Liver (tissue), 8 donors: ENCODE measurements at regions not wholly inside any gene's neighbourhood (a gene's known extent, or its start where the extent isn't known, plus 50 kb on each side); places are given as distances from the start of the nearest gene placed in this dataset.

ENCODE experiments used
- DNase-seq: peaks from one replicate; pipeline ENCODE4 v3.0.0-alpha.2; 2017; ENCODE audit warnings: low spot score
- H3K27ac ChIP-seq, 2 donors: one replicate each; pipeline ENCODE4 v1.7.0; 2013; ENCODE audit warnings: inconsistent platforms in 2 of 2, low read length in 2 of 2, control low read depth in 1 of 2, low read depth in 1 of 2, mild to moderate bottlenecking in 1 of 2
- H3K27me3 ChIP-seq, 4 donors: one replicate each; pipeline versions ENCODE4 v1.6.1 to v1.7.0; 2013; ENCODE audit warnings: low read length in 3 of 4, inconsistent platforms in 1 of 4, mild to moderate bottlenecking in 1 of 4, moderate library complexity in 1 of 4; ENCODE audit not compliant: control insufficient read depth in 4 of 4, insufficient read depth in 4 of 4
- H3K36me3 ChIP-seq, 4 donors: one replicate each; pipeline versions ENCODE4 v1.6.1 to v1.7.0; 2013; ENCODE audit warnings: low read length in 3 of 4, mild to moderate bottlenecking in 3 of 4, low read depth in 1 of 4, moderate library complexity in 1 of 4; ENCODE audit not compliant: control insufficient read depth in 4 of 4, insufficient read depth in 3 of 4
- H3K4me1 ChIP-seq, 4 donors: one replicate each; pipeline versions ENCODE4 v1.6.1 to v1.7.0; 2013; ENCODE audit warnings: low read length in 3 of 4, mild to moderate bottlenecking in 3 of 4, moderate library complexity in 1 of 4; ENCODE audit not compliant: control insufficient read depth in 4 of 4, insufficient read depth in 4 of 4
- H3K4me3 ChIP-seq, 3 donors: one replicate each; pipeline versions ENCODE4 v1.6.1 to v1.7.0; 2013; ENCODE audit warnings: low read length in 3 of 3, control low read depth in 1 of 3, low read depth in 1 of 3, mild to moderate bottlenecking in 1 of 3
- H3K9ac ChIP-seq, 2 donors: one replicate each; pipeline ENCODE4 v1.7.0; 2013; ENCODE audit warnings: low read length in 2 of 2, mild to moderate bottlenecking in 2 of 2, moderate library complexity in 2 of 2, control low read depth in 1 of 2, low read depth in 1 of 2
- H3K9me3 ChIP-seq, 4 donors: one replicate each; pipeline versions ENCODE4 v1.6.1 to v1.7.0; 2013; ENCODE audit warnings: low read length in 3 of 4; ENCODE audit not compliant: control insufficient read depth in 4 of 4
- ATF3 ChIP-seq: IDR thresholded peaks from 2 replicates; pipeline ENCODE4 v1.6.1; 2016; ENCODE audit warnings: antibody characterized with exemption
- CTCF ChIP-seq: fragments of 150-350 bp; IDR thresholded peaks from 2 replicates; pipeline ENCODE4 v1.5.1; 2017; ENCODE audit warnings: improper control_type of control experiment, low read depth, low read length; ENCODE audit not compliant: missing input control
- EGR1 ChIP-seq, 2 donors: IDR thresholded peaks; 2 replicates each; pipeline ENCODE4 v1.6.1; 2016 to 2018; ENCODE audit warnings: antibody characterized with exemption in 2 of 2, low read depth in 2 of 2
- FOXA1 ChIP-seq: IDR thresholded peaks from 2 replicates; pipeline ENCODE4 v1.6.1; 2016; ENCODE audit warnings: antibody characterized with exemption
- FOXA2 ChIP-seq: IDR thresholded peaks from 2 replicates; pipeline ENCODE4 v1.6.1; 2016; ENCODE audit warnings: antibody characterized with exemption
- GABPA ChIP-seq, 2 donors: IDR thresholded peaks in 1 of 2; conservative IDR thresholded peaks in 1 of 2; 2 replicates each; pipeline ENCODE4 v1.6.1; 2016; ENCODE audit warnings: antibody characterized with exemption in 2 of 2, mild to moderate bottlenecking in 1 of 2, moderate library complexity in 1 of 2
- HNF4A ChIP-seq, 2 donors: conservative IDR thresholded peaks; 2 replicates each; pipeline ENCODE4 v1.6.1; 2016; ENCODE audit warnings: antibody characterized with exemption in 2 of 2, mild to moderate bottlenecking in 2 of 2
- HNF4G ChIP-seq: IDR thresholded peaks from 2 replicates; pipeline ENCODE4 v1.6.1; 2016; ENCODE audit warnings: antibody characterized with exemption
- MAX ChIP-seq: IDR thresholded peaks from 2 replicates; pipeline ENCODE4 v1.6.1; 2016; ENCODE audit warnings: antibody characterized with exemption
- NR2F2 ChIP-seq: IDR thresholded peaks from 2 replicates; pipeline ENCODE4 v1.6.1; 2016; ENCODE audit warnings: antibody characterized with exemption
- RAD21 ChIP-seq, 2 donors: IDR thresholded peaks; 2 replicates each; pipeline ENCODE4 v1.6.1; 2016; ENCODE audit warnings: antibody characterized with exemption in 2 of 2, mild to moderate bottlenecking in 2 of 2
- REST ChIP-seq: IDR thresholded peaks from 2 replicates; pipeline ENCODE4 v1.6.1; 2016; ENCODE audit warnings: antibody characterized with exemption, mild to moderate bottlenecking
- RXRA ChIP-seq, 2 donors: IDR thresholded peaks; 2 replicates each; pipeline ENCODE4 v1.6.1; 2017 to 2018; ENCODE audit warnings: antibody characterized with exemption in 2 of 2, mild to moderate bottlenecking in 1 of 2
- SP1 ChIP-seq: IDR thresholded peaks from 2 replicates; pipeline ENCODE4 v1.6.1; 2018; ENCODE audit warnings: antibody characterized with exemption, mild to moderate bottlenecking
- TAF1 ChIP-seq: conservative IDR thresholded peaks from 2 replicates; pipeline ENCODE4 v1.6.1; 2016; ENCODE audit warnings: antibody characterized with exemption, mild to moderate bottlenecking
- YY1 ChIP-seq: IDR thresholded peaks from 2 replicates; pipeline ENCODE4 v1.6.1; 2016; ENCODE audit warnings: antibody characterized with exemption, mild to moderate bottlenecking
- ZBTB33 ChIP-seq: IDR thresholded peaks from 2 replicates; pipeline ENCODE4 v1.6.1; 2016; ENCODE audit warnings: antibody characterized with exemption
- WGBS: extraction: QIAGEN DNeasy Blood & Tissue Kit; methylation state at CpG from one replicate; pipeline ENCODE4 v1.1.7; 2013; 5-methylcytosine and 5-hydroxymethylcytosine counted together
- donor health status: healthy.
- donor health status: healthy.
- donor health status: healthy.
- donor health status: healthy.
- donor health status: healthy.

- 72% methylated on average over 3 of the region's 3 CpGs for WGBS
- H3K27me3 ChIP-seq = peaks cover 0 to 3% (median 0%) of the 10 kb centered on the region in 4 donors
- no peak for DNase-seq
- H3K9me3 ChIP-seq = peaks cover 0 to 4% (median 0%) of the 10 kb centered on the region in 4 donors
- H3K9ac ChIP-seq = no peak overlapping the region
- TF ChIP-seq CTCF = no peak
- no peak for TF ChIP-seq EGR1 (IDR thresholded peaks at IDR 0.05; ENCODE audit: low read depth in 2 of 2)
- TF ChIP-seq HNF4G = no peak
- no peak for TF ChIP-seq ATF3
- no peak for TF ChIP-seq YY1
- TF ChIP-seq RAD21 (IDR thresholded peaks at IDR 0.05) = no peak
- no peak for TF ChIP-seq GABPA (IDR thresholded peaks at IDR 0.05 in 1 of 2, conservative IDR thresholded peaks at IDR 0.05 in 1 of 2)
- no peak for TF ChIP-seq FOXA1
- no peak for TF ChIP-seq SP1
- no peak overlapping the region for H3K27ac ChIP-seq
- H3K36me3 ChIP-seq = no peaks in the 10 kb centered on the region
- no peak overlapping the region for H3K4me3 ChIP-seq
- no peaks in the 10 kb centered on the region for H3K4me1 ChIP-seq
Measured at GRCh38 chr7:115449689-115450088, 527.8 kb downstream of the MDFIC start.

GRCh38 chr7:115447495-115447894, 525.6 kb downstream of the MDFIC start:
- Histone ChIP-seq H3K27ac (no peak overlapping the region), H3K4me3 (no peak overlapping the region), H3K27me3 (peaks cover 0 to 3% (median 0%) of the 10 kb centered on the region in 4 donors), H3K4me1 (no peaks in the 10 kb centered on the region), H3K36me3 (no peaks in the 10 kb centered on the region), H3K9ac (no peak overlapping the region), H3K9me3 (no peaks in the 10 kb centered on the region)
- DNase-seq = no peak
- WGBS = 61% methylated on average over 2 of the region's 2 CpGs
- TF ChIP-seq ATF3 = no peak
- TF ChIP-seq MAX = no peak
- no peak for TF ChIP-seq FOXA1
- no peak for TF ChIP-seq HNF4G
- TF ChIP-seq TAF1 = no peak
- no peak for TF ChIP-seq EGR1 (IDR thresholded peaks at IDR 0.05; ENCODE audit: low read depth in 2 of 2)
- no peak for TF ChIP-seq RAD21 (IDR thresholded peaks at IDR 0.05)
- no peak for TF ChIP-seq NR2F2
- TF ChIP-seq CTCF = no peak
- no peak for TF ChIP-seq REST
- TF ChIP-seq RXRA (IDR thresholded peaks at IDR 0.05) = no peak
- no peak for TF ChIP-seq ZBTB33
- no peak for TF ChIP-seq GABPA (IDR thresholded peaks at IDR 0.05 in 1 of 2, conservative IDR thresholded peaks at IDR 0.05 in 1 of 2)
- TF ChIP-seq FOXA2 = no peak
- no peak for TF ChIP-seq YY1
- TF ChIP-seq SP1 = no peak
- no peak for TF ChIP-seq HNF4A (conservative IDR thresholded peaks at IDR 0.05)
